Kidney (tissue), 13 donors: ENCODE measurements at regions not wholly inside any gene's neighbourhood (a gene's known extent, or its start where the extent isn't known, plus 50 kb on each side); places are given as distances from the start of the nearest gene placed in this dataset.

Source experiments
- DNase-seq, 5 donors: peaks; one replicate each; pipeline ENCODE4 v3.0.0-alpha.2; 2013 to 2020
- FAIRE-seq: peaks from 2 replicates; lab custom pipeline; 2012; peaks lifted over from hg19 to GRCh38; lab: Jason Lieb, UNC
- H3K27ac ChIP-seq, 2 donors: one replicate each; pipeline ENCODE4 v1.7.0; 2013; ENCODE audit warnings: low read depth in 2 of 2, low read length in 2 of 2, inconsistent platforms in 1 of 2
- H3K27me3 ChIP-seq: one replicate; pipeline ENCODE4 v1.7.1; 2013; ENCODE audit warnings: low read length, inconsistent platforms; ENCODE audit not compliant: control insufficient read depth, insufficient read depth
- H3K36me3 ChIP-seq, 3 donors: one replicate each; pipeline versions ENCODE4 v1.7.0 to v1.7.1; 2013; ENCODE audit warnings: low read length in 3 of 3, control low read depth in 1 of 3, inconsistent platforms in 1 of 3; ENCODE audit not compliant: insufficient read depth in 3 of 3, control insufficient read depth in 2 of 3
- H3K4me1 ChIP-seq, 3 donors: one replicate each; pipeline versions ENCODE4 v1.7.0 to v1.7.1; 2013; ENCODE audit warnings: low read length in 3 of 3, inconsistent platforms in 1 of 3, low read depth in 1 of 3; ENCODE audit not compliant: control insufficient read depth in 2 of 3, insufficient read depth in 2 of 3
- H3K4me3 ChIP-seq, 3 donors: one replicate each; pipeline versions ENCODE4 v1.7.0 to v1.8.1; 2013; ENCODE audit warnings: low read length in 3 of 3, control low read depth in 1 of 3, inconsistent platforms in 1 of 3
- H3K9ac ChIP-seq, 3 donors: one replicate each; pipeline versions ENCODE4 v1.7.0 to v1.7.1; 2013; ENCODE audit warnings: low read length in 3 of 3, control low read depth in 1 of 3, inconsistent platforms in 1 of 3
- H3K9me3 ChIP-seq, 3 donors: one replicate each; pipeline versions ENCODE4 v1.7.0 to v1.7.1; 2013; ENCODE audit warnings: low read length in 3 of 3, control low read depth in 1 of 3, inconsistent platforms in 1 of 3; ENCODE audit not compliant: control insufficient read depth in 2 of 3, insufficient read depth in 1 of 3
- intact Hi-C: fragments of 100-400 bp; cut with DNase I; formaldehyde crosslinking; loops from one replicate; pipeline ENCODE4 v1.11.1; 2022
- TF ChIP-seq, protein P1 (sequence below): IDR thresholded peaks from 3 replicates; pipeline ENCODE4 v1.5.1; 2012; ENCODE audit warnings: mild to moderate bottlenecking, moderate library complexity, borderline replicate concordance; ENCODE audit not compliant: insufficient read depth; ENCODE audit errors: extremely low read depth
- donor health status: control.
- donor health status: control.
- donor health status: control.
- donor health status: control.
- donor health status: control.
- donor health status: DM: yes; HTN: yes; CAD: no.
- donor health status: Normal renal cell carcinoma (clear cell type).

DNA sequence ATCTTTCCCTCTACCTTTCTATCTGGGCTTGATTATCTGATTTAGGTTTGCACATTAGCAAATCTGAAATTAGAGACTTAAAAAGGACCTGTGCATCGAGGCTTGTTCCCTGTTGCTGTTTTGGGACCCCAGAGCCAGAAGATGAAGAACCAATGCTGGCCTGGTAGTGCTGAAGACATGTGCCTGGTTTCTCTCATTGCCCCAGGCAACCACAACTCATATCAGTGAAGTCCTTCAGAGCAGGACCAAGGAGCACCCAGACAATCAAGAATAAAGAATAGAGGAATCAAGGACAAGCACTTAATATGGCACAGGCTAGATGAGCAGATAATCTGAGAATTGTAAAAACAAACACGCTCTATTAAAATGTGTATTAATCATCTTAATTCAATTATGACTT is 362.7 kb downstream of the DMRTA1 start:
- H3K27me3 ChIP-seq = no peaks in the 10 kb centered on the region
- no peaks in the 10 kb centered on the region for H3K9me3 ChIP-seq
- TF ChIP-seq, protein P1, sequence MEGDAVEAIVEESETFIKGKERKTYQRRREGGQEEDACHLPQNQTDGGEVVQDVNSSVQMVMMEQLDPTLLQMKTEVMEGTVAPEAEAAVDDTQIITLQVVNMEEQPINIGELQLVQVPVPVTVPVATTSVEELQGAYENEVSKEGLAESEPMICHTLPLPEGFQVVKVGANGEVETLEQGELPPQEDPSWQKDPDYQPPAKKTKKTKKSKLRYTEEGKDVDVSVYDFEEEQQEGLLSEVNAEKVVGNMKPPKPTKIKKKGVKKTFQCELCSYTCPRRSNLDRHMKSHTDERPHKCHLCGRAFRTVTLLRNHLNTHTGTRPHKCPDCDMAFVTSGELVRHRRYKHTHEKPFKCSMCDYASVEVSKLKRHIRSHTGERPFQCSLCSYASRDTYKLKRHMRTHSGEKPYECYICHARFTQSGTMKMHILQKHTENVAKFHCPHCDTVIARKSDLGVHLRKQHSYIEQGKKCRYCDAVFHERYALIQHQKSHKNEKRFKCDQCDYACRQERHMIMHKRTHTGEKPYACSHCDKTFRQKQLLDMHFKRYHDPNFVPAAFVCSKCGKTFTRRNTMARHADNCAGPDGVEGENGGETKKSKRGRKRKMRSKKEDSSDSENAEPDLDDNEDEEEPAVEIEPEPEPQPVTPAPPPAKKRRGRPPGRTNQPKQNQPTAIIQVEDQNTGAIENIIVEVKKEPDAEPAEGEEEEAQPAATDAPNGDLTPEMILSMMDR = no peak
- H3K4me1 ChIP-seq = no peaks in the 10 kb centered on the region
- no peaks in the 10 kb centered on the region for H3K36me3 ChIP-seq
- H3K27ac ChIP-seq = no peak overlapping the region
- intact Hi-C loops = no loop called here
- H3K4me3 ChIP-seq = no peak overlapping the region
- DNase-seq (no peak), FAIRE-seq (no peak)
- H3K9ac ChIP-seq = no peak overlapping the region

GRCh38 chr9:22813529-22813928 is 366.9 kb downstream of the DMRTA1 start:
- no peak for FAIRE-seq
- Histone ChIP-seq H3K9me3 (no peaks in the 10 kb centered on the region), H3K9ac (no peak overlapping the region), H3K36me3 (no peaks in the 10 kb centered on the region), H3K27me3 (no peaks in the 10 kb centered on the region), H3K27ac (no peak overlapping the region), H3K4me1 (no peaks in the 10 kb centered on the region), H3K4me3 (no peak overlapping the region)
- intact Hi-C loops = no loop called here
- DNase-seq = peak in 2 of 5 donors; percentile 47 to 62
- TF ChIP-seq, protein P1 = peak; percentile 7

GRCh38 chr9:22815246-22815645 is 368.6 kb downstream of the DMRTA1 start:
- DNase-seq = no peak
- intact Hi-C loops = no loop called here
- H3K9ac ChIP-seq = no peak overlapping the region
- H3K4me3 ChIP-seq = no peak overlapping the region
- H3K27me3 ChIP-seq = no peaks in the 10 kb centered on the region
- no peak for FAIRE-seq
- TF ChIP-seq, protein P1 = no peak
- no peaks in the 10 kb centered on the region for H3K36me3 ChIP-seq
- no peaks in the 10 kb centered on the region for H3K9me3 ChIP-seq
- H3K27ac ChIP-seq = no peak overlapping the region
- H3K4me1 ChIP-seq = no peaks in the 10 kb centered on the region

DNA sequence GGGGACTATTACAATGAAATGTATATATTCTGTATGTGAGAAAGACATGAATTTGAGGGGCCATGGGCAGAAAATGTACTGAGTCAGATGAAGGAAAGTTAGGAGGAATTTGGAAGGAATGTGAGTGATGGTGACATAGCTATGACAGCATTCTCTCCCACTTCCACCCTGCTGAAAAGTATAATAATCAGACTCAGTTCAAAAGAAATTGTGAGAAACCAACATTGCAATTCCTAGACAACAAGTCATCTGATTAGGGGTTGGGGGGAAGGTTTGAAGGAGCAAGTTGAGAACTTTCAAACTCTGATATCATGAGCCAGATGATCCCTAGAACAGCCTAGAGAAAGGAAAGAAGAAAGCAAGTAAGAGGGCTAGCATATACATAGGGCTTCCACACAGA is 370.6 kb downstream of the DMRTA1 start:
- Histone ChIP-seq H3K27ac (no peak overlapping the region), H3K36me3 (no peaks in the 10 kb centered on the region), H3K4me1 (no peaks in the 10 kb centered on the region), H3K27me3 (no peaks in the 10 kb centered on the region), H3K9me3 (no peaks in the 10 kb centered on the region), H3K9ac (no peak overlapping the region), H3K4me3 (no peak overlapping the region)
- TF ChIP-seq, protein P1 = no peak
- intact Hi-C loops = no loop called here
- DNase-seq (no peak), FAIRE-seq (no peak)
